GM04503 (cell line): ENCODE measurements at regions not wholly inside any gene's neighbourhood (a gene's known extent, or its start where the extent isn't known, plus 50 kb on each side); places are given as distances from the start of the nearest gene placed in this dataset.

Experiments used
- DNase-seq: peaks from one replicate; pipeline ENCODE4 v3.0.0-alpha.2; 2012; ENCODE audit warnings: low read depth

DNA sequence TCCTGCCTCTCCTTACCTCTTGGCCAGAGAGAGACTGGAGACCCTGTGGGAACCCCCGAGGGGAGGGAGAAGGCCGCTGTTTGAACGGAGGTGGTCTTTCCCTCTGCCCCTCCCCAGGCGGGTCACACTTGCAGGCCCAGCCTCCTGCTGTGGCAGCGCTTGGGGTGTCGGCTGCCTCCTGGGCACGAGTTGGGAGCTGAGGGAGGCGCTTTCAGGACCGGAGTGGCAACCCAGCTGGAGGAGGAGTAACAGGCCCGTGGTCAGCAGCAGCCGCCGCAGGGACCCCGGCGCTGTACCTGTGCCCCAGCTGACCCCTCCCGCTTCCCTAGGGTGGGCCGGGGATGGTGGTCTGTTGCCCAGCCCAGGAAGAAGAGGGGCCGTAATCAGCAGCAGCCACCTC is 278.3 kb downstream of the SEC14L1 start:
- DNase-seq = no peak

DNA sequence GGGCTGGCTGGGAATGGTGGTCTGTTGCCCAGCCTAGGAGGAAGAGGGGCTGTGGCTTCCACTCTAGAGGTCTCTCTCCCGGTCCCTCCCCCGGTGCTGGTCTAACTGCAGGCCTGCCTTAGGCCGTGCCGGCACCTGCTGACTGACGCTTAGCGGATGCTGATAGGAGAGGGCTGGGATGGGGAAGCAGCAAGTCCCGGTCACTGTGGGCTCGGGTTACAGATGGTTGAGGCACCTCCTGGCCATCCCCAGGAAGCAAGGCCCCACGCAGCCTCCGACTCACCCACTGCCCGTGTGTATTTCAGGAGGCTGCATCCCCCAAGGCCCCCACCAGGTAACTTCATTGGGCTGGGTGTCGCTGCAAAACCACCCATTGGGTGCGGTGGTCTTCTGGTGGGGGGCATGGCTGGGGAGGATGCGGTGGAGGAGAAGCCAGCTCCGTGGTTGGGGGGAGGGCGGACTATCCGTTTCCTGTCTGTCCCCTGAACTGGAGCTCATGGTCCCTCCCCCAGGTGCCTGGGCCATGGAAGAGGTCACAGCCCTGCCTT is 278.9 kb downstream of the SEC14L1 start:
- no peak for DNase-seq

DNA sequence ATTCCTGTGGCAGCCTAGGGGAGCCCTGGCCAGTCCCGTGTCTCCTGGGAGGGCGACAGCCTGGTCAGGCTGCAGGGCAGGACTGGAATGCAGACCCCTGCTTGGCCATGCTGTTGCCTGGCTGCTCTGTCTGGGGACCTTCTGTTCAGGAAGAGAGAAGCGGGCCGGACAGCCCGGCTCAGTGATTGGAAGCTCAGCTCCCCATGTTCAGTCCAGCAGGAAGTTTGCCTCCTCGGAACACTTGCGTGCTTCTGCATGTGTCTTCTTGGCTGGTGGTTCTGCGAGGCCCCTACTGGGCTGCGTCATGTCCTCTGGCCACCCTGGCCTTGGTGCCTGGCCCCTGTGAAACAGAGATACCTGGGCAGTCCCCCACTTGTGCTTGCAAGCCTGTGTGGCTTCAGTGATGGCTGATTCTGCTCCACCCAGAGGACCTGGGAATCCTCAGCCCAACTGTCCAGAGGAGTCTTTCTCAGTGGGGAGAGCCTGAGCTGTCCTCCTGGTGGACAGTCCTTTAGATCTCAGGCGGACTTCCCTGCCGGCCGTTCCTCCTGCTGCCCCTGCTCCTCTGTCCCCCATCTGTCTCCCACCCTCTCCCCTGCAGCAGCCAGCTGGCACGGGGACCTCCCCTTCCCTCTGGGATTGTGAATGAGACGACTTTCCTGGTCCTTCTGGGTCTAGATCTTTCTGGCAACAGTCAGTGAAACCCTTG is 279.5 kb downstream of the SEC14L1 start:
- DNase-seq = no peak

DNA sequence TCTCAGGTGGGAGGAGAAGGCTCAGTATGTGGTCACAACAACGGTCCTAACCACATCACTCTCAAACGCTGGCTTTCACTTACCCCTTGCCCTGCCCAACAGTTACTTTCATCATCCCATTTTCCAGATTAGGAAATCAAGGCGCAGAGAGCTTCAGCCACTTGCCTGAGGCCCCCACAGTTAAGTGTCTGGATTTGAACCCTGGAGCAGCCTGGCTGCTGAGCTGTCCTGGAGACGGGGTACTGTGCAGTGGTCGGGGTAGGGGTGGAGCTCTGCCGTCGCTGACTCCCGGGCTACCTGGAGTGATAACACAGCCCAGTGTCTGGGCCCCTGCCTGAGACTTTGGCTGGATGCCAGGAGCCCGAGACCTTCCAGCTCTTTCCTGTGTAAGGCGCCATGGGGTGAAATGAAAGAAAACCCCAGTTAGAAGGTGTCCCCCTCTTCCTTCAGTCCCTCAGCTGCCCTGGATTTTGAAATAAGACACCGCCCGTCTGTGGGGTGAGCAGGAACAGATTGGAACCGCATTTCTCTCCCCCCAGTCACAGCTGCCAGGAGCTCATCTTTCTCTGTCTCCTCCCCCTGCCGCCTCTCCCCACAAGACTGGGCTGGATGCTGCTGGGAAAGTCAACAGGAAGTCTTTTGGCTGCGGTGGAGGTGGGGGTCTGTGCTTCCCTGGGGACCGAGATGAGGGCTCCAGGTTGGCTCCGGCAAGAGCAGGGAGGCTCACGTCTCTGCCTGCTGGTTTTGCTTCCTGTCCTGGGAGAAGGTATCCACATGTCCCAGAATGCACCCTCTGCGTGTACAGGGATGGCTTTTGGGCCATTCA is 280.2 kb downstream of the SEC14L1 start:
- DNase-seq = no peak

DNA sequence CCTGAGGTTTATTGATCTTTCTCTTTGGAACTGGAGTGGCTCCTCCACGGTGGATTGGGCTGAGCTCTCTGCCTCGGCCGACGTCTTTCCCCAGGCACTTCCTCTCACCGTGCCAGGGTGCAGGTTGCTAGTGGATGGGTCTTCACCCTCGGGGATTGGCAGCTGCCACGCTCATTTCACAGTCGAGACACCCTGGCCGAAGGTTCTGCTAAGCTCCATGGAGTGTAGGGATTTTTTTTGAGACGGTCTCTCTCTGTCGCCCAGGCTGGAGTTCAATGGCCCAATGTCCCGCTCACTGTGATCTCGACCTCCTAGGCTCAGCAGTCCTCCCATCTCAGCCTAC is 280.8 kb downstream of the SEC14L1 start:
- no peak for DNase-seq

DNA sequence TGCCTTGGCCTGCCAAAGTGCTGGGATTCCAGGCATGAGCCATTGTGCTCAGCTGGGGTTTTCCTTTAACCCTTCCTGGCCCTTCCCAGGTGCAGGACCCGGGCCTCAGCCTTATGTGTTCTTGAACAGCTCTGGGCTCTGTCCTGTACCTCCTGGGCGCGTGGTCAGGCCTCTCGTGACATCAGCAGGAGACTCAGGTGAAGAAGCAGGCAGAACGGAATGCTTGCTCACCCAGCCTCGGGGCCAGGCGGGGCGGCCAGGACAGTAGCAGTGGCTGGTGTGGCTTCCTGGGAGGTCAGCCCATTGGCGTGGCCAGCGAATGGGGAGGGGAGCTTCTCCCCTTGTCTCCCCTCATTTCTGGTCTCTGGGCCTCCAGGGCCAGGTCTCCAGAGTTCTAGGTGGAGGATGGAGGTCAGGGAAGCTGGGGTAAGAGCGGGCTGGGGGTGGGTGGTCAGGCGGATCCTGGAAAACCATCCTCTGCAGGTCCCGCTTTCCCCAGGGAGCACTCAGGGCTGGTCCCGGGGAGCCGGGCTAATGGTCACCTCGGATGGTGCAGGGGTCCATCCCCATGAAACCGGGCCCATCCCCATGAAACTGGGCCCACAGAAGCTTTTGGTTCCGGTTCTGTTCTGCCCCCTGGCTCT is 281.5 kb downstream of the SEC14L1 start:
- no peak for DNase-seq

DNA sequence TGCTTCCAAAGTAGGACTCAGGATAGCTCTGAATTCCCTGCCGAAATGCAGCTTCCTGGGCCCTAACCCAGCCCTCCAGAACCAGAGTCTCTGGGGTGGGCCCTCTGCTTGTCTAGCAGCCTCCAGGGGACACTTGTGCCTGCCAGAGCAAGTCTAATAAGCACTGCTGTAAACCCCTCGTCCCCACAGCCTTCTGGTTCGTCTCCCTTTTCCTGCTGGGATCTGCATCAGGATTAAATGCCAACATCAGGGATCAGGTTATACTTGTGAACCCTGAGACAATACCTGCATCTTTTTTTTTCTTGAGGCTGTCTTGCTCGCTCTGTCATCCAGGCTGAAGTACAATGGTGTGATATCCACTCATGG is 282.0 kb downstream of the SEC14L1 start:
- DNase-seq = no peak

DNA sequence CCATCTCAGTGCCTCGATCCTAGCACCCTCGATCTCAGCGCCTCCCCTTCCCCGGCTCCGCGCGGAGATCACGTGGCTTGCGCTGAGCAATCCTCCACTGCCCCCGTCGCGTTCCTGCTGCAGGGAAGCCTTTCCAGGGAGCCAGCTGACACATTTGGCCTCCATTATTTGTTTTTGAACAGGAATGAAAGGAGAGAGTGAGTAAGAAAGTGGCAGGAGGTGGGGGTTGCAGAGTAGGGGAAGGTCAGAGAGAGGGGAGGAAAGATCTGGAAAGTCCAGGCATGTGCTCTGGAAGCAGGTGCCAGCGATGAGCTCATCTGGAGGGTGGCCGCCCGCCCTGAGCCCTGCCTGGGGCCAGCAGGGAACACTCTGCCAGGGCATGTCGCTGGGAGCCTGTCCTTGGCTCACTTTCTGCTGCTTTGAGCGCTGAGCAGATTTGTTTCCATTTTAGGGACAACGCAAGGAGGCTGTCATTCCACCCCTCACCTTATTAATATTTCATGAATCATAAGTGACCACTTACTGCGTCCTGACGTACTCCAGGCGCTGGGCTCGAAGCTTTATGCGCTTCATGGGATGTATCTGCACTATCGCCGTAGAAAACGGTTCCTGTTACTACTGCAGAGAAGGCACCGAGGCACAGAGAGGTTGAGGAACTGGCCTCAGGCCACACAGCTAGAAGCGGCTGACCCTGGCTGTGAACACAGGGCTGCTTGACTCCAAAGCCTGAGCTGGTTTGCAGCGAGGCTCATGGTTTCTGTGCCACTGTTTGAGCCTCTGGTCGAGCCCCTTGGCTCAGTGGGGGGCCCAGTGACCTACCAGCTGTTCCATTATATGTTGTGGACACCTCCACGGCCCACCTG is 283.1 kb downstream of the SEC14L1 start:
- peak; percentile 92 for DNase-seq

DNA sequence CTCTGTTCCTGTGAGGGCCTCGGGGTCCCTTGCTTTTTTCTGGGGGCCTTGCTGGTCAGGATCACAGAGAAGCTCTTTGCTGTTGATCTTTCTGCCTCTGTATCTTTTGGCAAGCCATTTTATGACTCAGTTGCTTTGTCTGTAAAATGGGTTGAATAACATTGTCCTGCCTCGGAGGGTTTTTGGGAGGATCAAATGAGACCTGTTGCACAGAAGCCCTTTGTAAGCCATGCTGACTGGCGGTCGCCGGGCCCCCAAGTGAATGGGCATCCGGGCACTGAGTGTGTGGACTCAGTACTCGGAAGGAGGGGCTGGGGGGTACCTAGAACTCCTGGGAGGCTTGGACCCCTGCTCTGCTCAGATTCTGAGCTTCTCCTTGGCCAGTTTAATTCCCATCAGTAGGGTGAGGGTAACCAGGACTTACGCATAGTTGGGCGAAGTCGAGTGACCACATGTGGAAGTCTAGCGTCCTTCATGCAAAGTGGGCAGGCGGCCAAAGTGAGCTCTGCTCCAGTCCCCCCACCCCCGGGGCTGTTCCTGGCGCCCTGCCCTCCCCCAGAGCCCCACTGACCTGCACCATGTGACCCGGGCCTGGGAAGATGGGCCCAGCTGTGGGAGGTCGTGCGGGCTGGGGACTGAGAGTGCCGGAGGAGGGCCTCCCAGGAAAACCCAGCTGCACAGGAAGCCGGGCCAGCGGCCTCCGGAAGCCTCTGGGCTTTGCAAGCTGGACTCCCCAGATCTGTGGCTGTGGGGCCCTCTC is 284.0 kb downstream of the SEC14L1 start:
- DNase-seq = no peak

DNA sequence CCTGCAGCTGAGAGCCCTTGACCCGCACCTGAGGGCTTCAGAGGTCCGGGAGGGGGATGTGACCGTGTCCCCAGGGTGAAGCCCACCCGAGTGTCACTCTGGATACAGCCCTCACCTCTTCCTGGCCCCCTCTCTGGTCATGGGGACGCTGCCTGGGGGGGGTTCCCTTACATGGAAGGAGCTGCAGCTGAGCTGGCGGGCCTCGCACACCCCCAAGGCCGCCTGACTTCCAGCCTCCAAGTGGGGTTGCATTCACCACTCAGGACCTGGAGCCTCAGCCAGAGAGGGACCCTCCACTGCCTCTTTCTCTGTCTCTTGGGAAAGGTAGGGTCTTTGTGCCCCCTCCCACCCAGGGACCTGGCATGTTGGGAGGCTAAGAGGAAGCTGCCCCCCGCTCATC is 284.6 kb downstream of the SEC14L1 start:
- no peak for DNase-seq

DNA sequence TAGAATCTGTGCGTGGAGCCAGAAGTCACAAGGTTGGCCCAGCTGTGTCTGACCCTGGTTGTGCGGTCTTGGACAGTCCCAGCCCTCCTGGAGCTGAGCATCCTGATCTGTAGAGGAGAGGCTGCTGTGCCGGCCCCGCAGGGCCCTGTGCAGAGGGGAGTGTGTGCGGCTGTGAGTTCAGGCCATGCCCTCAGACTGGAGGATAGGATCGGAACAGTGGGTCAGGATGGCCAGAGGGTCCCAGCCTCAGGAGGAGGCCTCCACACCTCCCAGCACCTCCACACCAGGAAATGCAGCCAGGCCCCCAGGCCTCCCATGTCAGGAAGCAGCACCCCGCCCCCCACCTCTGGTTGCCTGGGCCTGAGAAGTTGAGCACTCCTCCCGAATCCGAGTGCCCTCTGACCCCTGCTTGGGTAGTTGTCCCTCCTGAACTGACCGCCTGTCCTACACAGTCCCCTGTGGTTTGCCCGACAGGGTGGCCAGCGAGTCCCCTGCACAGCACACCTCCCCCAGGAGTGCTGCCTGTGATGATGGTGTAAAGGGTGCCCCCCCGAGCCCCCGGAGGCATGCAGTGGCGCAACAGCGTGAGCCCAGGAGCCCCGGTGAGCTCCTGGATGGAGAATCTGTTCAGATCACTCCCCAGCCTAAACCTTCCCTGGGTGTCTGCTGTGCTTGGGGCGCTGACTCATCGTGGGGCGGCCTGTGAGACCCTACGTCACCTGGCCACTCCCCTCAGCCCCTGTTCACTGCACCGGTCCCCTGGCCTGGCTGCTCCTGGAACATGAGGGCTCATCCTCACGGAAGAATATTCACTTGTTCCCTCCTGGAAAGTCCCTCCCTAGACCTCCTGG is 285.2 kb downstream of the SEC14L1 start:
- no peak for DNase-seq

DNA sequence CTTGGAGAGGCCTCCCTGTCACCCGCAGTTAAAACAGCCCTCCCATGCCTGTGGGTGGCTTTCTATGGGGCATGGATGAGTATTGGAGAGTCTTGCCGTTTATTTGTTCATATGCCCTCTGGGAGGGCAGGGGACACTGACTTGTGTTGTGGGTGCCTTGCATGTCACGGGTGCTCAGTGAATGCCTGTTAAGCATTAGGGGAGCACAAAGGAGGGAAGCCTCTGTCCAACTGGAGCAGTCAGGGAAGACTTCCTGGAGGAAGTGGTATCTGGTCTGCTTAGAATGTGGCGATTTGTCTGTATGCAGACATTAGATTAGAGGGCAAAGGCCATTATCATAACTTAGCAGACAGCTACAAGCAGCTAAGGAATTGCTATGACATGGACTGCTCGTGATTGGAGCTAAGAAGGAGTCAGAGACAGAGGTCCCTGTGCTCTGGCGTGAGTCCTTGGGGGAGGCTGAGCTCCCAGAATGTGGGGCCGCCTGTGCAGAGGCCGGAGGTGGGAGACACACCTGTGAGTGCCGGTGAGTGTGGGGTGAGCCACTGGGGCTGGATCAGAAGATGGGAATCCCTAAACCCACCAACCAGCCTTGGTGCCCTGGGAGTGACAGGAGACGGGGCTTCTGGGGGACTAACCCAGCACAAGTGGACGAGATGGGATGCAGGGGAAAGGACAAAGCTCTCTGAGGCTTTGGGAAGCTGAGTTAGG is 286.1 kb downstream of the SEC14L1 start:
- no peak for DNase-seq

DNA sequence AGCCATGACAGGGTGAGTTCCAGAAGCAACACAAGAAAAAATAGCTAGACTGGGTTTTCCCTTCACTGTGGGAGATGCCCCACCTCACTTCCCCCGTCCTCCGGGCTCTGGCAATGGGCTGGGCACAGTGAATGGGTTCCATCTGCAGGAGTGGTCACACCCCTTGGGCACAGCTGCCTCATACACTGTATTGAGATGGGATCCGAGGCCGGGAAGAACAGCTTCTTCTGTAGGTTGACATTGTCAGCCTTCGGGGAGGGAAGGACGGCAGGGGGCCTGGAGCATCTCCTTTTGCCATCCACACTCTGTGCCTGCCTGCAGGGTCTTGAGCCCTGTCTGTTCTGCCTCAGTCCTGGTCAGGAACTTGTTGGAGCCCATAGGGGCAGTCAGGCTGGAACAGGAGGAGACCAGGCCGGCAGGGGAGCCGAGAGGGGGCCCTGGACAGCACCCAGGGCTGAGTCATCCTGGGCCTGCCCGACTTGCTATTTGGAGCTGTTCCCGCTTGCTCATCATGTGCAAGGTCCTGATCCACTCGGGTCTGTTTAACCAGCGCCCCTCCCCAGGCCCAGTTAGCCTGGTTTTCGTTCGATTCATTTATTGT is 286.7 kb downstream of the SEC14L1 start:
- no peak for DNase-seq

DNA sequence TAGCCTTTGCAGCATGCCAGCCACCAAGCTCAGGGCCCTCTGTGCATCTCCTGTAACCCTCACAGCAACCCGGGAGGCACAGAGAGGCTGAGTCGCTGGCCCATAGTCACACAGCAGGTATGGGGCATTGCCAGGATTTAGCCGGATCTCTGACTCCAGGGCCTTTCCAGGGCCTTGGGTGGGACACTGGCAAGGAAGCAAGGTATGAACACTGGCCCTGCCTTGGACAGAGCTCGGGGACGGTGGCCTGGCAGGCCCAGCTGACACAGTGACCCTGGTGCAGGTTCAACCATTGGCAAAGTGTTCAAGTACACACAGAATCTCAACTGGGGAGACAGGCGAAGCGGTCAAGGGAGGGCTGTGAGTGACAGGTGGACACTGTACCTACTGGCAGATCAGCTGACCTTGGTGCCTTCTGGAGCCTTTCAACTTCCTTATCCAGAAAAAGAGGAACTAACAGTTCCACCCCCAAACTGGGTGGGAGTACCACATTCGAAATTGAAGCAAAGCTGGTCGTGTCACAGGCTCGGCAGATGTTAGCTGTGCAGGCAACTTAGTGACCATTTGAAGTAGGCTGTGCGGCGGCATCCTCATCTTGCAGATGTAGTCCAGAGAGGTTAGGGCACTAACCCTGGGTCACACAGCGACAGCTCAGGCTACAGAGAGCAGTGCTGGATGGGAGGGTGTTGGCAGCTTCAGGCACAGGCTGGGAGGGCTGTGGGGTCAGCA is 287.4 kb downstream of the SEC14L1 start:
- no peak for DNase-seq

DNA sequence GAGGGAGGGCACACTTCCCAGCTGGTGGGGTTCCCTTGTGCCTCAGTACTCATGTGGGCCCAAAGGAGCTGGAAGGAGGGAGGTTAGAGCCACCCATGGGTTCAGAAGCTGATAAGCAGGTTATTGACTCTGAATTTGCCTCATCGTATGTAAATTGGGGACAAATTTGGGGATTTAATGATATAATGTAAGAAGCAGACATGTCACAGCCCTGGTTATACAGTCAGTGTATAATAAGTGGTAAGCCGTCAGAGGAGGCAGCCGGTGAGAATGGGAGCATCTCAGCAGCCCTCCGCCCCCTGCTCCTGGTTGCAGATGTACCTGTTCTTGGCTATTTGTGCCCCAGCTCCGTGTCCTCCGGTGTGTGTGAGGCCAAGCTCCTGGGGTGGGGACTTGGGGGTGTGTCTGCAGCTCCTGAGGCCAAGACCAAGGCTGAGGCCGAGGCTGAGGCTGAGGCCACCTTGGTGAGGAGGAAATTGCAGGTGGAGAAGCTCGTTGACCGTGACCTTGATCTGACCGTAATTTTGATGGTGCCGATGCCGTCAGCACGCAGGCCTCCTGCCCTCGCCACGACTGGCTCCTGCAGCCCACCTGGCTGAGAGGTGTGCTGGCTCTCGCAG is 288.1 kb downstream of the SEC14L1 start:
- DNase-seq = no peak

DNA sequence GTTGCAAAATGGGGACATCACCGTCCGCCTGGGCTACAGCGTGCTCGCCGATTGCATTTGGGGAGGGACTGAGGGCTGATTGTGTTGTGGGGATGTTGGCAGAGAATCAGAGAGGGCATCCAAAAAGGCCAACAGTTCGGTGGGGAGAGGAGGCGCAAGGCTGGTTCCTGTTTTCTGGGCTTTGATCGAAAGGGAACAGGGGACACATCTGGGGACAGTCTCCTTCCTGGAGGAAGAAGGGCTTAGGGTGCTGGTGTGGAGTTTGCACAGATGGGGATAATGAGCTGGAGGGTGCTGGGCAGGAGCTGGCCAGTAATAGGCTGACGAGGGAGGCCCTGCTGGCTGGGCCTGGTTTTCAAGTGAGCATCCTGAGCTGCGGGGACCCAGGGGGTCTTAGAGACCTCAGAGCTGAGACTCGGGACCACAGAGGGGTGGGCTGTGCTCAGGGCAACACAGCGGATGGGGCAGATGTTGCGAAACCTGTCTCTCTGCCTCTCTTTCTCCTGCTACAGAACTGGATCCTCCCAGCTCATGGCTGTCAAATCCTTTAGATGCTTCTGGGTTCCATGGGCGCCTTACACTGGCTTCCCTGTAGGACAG is 288.7 kb downstream of the SEC14L1 start:
- DNase-seq = no peak

DNA sequence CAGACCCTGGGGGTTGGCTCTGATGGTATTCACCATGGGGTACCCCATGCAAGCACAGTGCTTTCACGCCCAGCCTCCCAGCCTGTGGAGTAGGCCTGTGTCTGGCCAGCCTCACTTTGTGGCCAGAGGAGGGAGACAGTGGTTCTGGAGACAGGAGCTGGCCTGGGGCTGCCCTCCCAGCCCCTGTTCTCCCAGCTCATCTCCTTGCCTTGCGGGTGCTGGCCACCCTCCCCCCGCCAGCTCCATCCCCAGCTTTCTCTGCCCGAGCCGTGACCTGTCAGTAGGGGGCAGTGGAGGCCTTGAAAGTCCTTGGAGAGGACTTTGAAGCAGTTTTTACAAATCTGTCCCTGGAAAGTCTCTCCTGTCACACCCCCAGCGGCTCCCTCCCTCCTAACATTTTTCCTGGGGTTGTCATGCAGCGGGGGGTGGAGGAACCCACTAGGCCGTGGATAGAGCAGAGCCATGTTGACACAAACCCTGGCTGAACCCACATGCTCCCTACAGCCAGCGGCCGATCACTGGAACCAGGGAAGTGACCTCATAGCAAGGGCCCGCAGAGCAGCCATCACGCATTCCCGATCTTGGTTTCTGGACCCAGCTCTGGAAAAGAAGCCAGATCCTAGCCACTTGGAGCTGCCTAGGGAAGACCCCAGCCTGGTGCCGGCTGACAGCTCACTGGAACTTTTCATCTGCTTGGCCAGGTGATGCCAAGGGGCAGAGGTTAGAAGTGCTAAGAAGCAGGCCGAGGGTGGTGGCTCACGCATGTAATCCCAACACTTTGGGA is 289.4 kb downstream of the SEC14L1 start:
- DNase-seq = peak; percentile 98
